Neural progenitor cell (in vitro differentiated cells): ENCODE measurements at regions not wholly inside any gene's neighbourhood (a gene's known extent, or its start where the extent isn't known, plus 50 kb on each side); places are given as distances from the start of the nearest gene placed in this dataset.
A peak's percentile ranks its signal among the peaks of the same experiment; 100 is the strongest.
"Not testable (repeated sequence)": the region's sequence is repeated elsewhere in the genome, so short reads cannot be mapped to it uniquely, and the experiment has no call there.

ENCODE experiments used
- DNase-seq: peaks from one replicate; pipeline ENCODE4 v3.0.0-alpha.2; 2016; ENCODE audit warnings: low spot score
- H2AFZ ChIP-seq: fragments of 200-600 bp; sonication (generic); replicated peaks from 2 replicates; pipeline ENCODE4 v1.6.1; 2016; ENCODE audit warnings: antibody characterized with exemption
- H3F3A ChIP-seq: fragments of 200-600 bp; sonication (generic); 2 replicates; pipeline ENCODE4 v1.6.1; 2016; ENCODE audit warnings: antibody characterized with exemption, low read depth
- H3K27ac ChIP-seq: fragments of 200-600 bp; sonication (generic); 2 replicates; pipeline ENCODE4 v1.5.1; 2016; ENCODE audit warnings: mild to moderate bottlenecking
- H3K27me3 ChIP-seq: fragments of 200-600 bp; sonication (generic); 2 replicates; pipeline ENCODE4 v1.6.1; 2016; ENCODE audit warnings: mild to moderate bottlenecking, moderate library complexity
- H3K36me3 ChIP-seq: fragments of 200-600 bp; sonication (generic); 2 replicates; pipeline ENCODE4 v1.5.1; 2016
- H3K4me1 ChIP-seq: fragments of 200-600 bp; sonication (generic); 2 replicates; pipeline ENCODE4 v1.6.1; 2016; ENCODE audit warnings: mixed run types
- H3K4me2 ChIP-seq: fragments of 200-600 bp; sonication (generic); 2 replicates; pipeline ENCODE4 v1.6.1; 2016
- H3K4me3 ChIP-seq: fragments of 200-600 bp; sonication (generic); 2 replicates; pipeline ENCODE4 v1.5.1; 2016
- H3K79me2 ChIP-seq: fragments of 200-600 bp; sonication (generic); 2 replicates; pipeline ENCODE4 v1.6.1; 2016; ENCODE audit warnings: low read depth
- H3K9ac ChIP-seq: fragments of 200-600 bp; sonication (generic); 2 replicates; pipeline ENCODE4 v1.6.1; 2016
- H3K9me3 ChIP-seq: fragments of 200-600 bp; sonication (generic); 2 replicates; pipeline ENCODE4 v1.5.1; 2016; ENCODE audit warnings: low read depth
- H4K20me1 ChIP-seq: fragments of 200-600 bp; sonication (generic); 2 replicates; pipeline ENCODE4 v1.6.1; 2016; ENCODE audit warnings: low read depth
- H3K27ac Mint-ChIP-seq: 3 replicates; pipeline ENCODE4 v1.8.0; 2021; ENCODE audit warnings: mixed read lengths
- H3K27me3 Mint-ChIP-seq: 2 replicates; pipeline ENCODE4 v1.8.0; 2022; ENCODE audit warnings: low read depth, mild to moderate bottlenecking, inconsistent platforms, moderate library complexity, mixed read lengths; ENCODE audit not compliant: insufficient read depth
- H3K36me3 Mint-ChIP-seq: 3 replicates; pipeline ENCODE4 v1.8.0; 2021; ENCODE audit warnings: mixed read lengths
- H3K4me1 Mint-ChIP-seq: 3 replicates; pipeline ENCODE4 v1.8.0; 2021; ENCODE audit warnings: mixed read lengths
- H3K4me3 Mint-ChIP-seq: 3 replicates; pipeline ENCODE4 v1.8.0; 2021; ENCODE audit warnings: mild to moderate bottlenecking, moderate library complexity, mixed read lengths
- H3K9me3 Mint-ChIP-seq: 3 replicates; pipeline ENCODE4 v1.8.0; 2020; ENCODE audit warnings: mixed read lengths
- CTCF ChIP-seq: fragments of 200-600 bp; sonication (generic); IDR thresholded peaks from 2 replicates; pipeline ENCODE4 v1.5.1; 2017; ENCODE audit warnings: antibody characterized with exemption, mild to moderate bottlenecking
- EZH2 ChIP-seq: fragments of 200-600 bp; sonication (generic); IDR thresholded peaks from 2 replicates; pipeline ENCODE4 v1.6.1; 2017; ENCODE audit warnings: antibody characterized with exemption, mild to moderate bottlenecking, moderate library complexity
- EZH2phosphoT487 ChIP-seq: fragments of 200-600 bp; sonication (generic); IDR thresholded peaks from 2 replicates; pipeline ENCODE4 v1.6.1; 2017; ENCODE audit warnings: antibody characterized with exemption

GRCh38 chr15:92796161-92796611 is 103.9 kb upstream of the CHD2 start:
- H3K4me1 ChIP-seq = no peaks in the 10 kb centered on the region
- no peaks in the 10 kb centered on the region for H4K20me1 ChIP-seq
- no peaks in the 10 kb centered on the region for H3K79me2 ChIP-seq
- H2AFZ ChIP-seq = no peak overlapping the region
- peaks cover 2% of the 10 kb centered on the region for H3K9me3 Mint-ChIP-seq
- H3K4me1 Mint-ChIP-seq = peaks cover 5% of the 10 kb centered on the region
- no peaks in the 10 kb centered on the region for H3K36me3 Mint-ChIP-seq
- H3K27ac ChIP-seq = no peak overlapping the region
- H3K4me3 ChIP-seq = no peak overlapping the region
- TF ChIP-seq CTCF (no peak), EZH2phosphoT487 (no peak), EZH2 (no peak)
- H3K27me3 ChIP-seq = no peaks in the 10 kb centered on the region
- no peak overlapping the region for H3K4me2 ChIP-seq
- peaks cover 4% of the 10 kb centered on the region for H3F3A ChIP-seq
- no peak overlapping the region for H3K9ac ChIP-seq
- no peak overlapping the region for H3K4me3 Mint-ChIP-seq
- H3K27me3 Mint-ChIP-seq = no peaks in the 10 kb centered on the region
- H3K9me3 ChIP-seq = no peaks in the 10 kb centered on the region
- H3K36me3 ChIP-seq = no peaks in the 10 kb centered on the region
- no peak for DNase-seq
- no peak overlapping the region for H3K27ac Mint-ChIP-seq

GRCh38 chr15:92797168-92798052 is 102.7 kb upstream of the CHD2 start:
- Mint-ChIP-seq H3K36me3 (peaks cover 3% of the 10 kb centered on the region), H3K4me3 (no peak overlapping the region), H3K27ac (no peak overlapping the region), H3K9me3 (peaks cover 2% of the 10 kb centered on the region), H3K27me3 (no peaks in the 10 kb centered on the region), H3K4me1 (peaks cover 5% of the 10 kb centered on the region)
- Histone ChIP-seq H3F3A (peaks cover 4% of the 10 kb centered on the region), H2AFZ (peak overlapping the region; percentile 94), H3K9me3 (no peaks in the 10 kb centered on the region), H3K79me2 (no peaks in the 10 kb centered on the region), H3K27ac (no peak overlapping the region), H3K4me3 (no peak overlapping the region), H3K4me1 (no peaks in the 10 kb centered on the region), H3K36me3 (no peaks in the 10 kb centered on the region), H3K9ac (no peak overlapping the region), H3K27me3 (no peaks in the 10 kb centered on the region), H4K20me1 (no peaks in the 10 kb centered on the region), H3K4me2 (no peak overlapping the region)
- no peak for TF ChIP-seq EZH2phosphoT487
- peak; percentile 88 for TF ChIP-seq CTCF
- TF ChIP-seq EZH2 = no peak
- peak; percentile 89 for DNase-seq

GRCh38 chr15:92800013-92800412 is 100.1 kb upstream of the CHD2 start:
- H3K27me3 ChIP-seq = no peaks in the 10 kb centered on the region
- no peaks in the 10 kb centered on the region for H3K36me3 ChIP-seq
- Mint-ChIP-seq H3K36me3 (peaks cover 3% of the 10 kb centered on the region), H3K27ac (no peak overlapping the region), H3K9me3 (peaks cover 2% of the 10 kb centered on the region), H3K4me1 (peaks cover 9% of the 10 kb centered on the region), H3K27me3 (no peaks in the 10 kb centered on the region), H3K4me3 (no peak overlapping the region)
- no peaks in the 10 kb centered on the region for H3K9me3 ChIP-seq
- no peak overlapping the region for H2AFZ ChIP-seq
- no peak overlapping the region for H3K9ac ChIP-seq
- no peaks in the 10 kb centered on the region for H4K20me1 ChIP-seq
- no peak for DNase-seq
- H3K4me1 ChIP-seq = no peaks in the 10 kb centered on the region
- H3K27ac ChIP-seq = no peak overlapping the region
- TF ChIP-seq EZH2phosphoT487 = no peak
- no peak for TF ChIP-seq CTCF
- TF ChIP-seq EZH2 = no peak
- H3K79me2 ChIP-seq = no peaks in the 10 kb centered on the region
- no peak overlapping the region for H3K4me3 ChIP-seq
- H3K4me2 ChIP-seq = no peak overlapping the region
- peaks cover 4% of the 10 kb centered on the region for H3F3A ChIP-seq

- not testable (repeated sequence) for H4K20me1 ChIP-seq, H3K4me1 Mint-ChIP-seq, H3K27ac Mint-ChIP-seq, DNase-seq, H3K9me3 ChIP-seq, H3K9me3 Mint-ChIP-seq, H3K79me2 ChIP-seq, H3K27ac ChIP-seq, H3K4me2 ChIP-seq, H3K4me3 Mint-ChIP-seq, H3K36me3 ChIP-seq, H3K36me3 Mint-ChIP-seq, H3K4me3 ChIP-seq, H2AFZ ChIP-seq, H3K27me3 ChIP-seq, H3K27me3 Mint-ChIP-seq, H3K4me1 ChIP-seq, H3K9ac ChIP-seq, H3F3A ChIP-seq
These were observed 99.6 kb upstream of the CHD2 start for GRCh38 chr15:92800416-92801055.

- H3K9me3 ChIP-seq, H3K4me1 Mint-ChIP-seq, H3K9ac ChIP-seq, H3K36me3 ChIP-seq, H4K20me1 ChIP-seq, H3K4me1 ChIP-seq, DNase-seq, H3K9me3 Mint-ChIP-seq, H3K4me3 Mint-ChIP-seq, H3K4me2 ChIP-seq, H3K27ac ChIP-seq, H2AFZ ChIP-seq, H3F3A ChIP-seq, H3K27me3 Mint-ChIP-seq, H3K36me3 Mint-ChIP-seq, H3K27me3 ChIP-seq, H3K4me3 ChIP-seq, H3K79me2 ChIP-seq: not testable (repeated sequence)
- peak overlapping the region; percentile 55 for H3K27ac Mint-ChIP-seq
These were observed 98.9 kb upstream of the CHD2 start for GRCh38 chr15:92801056-92801773.
